Right lobe of liver (tissue), 4 donors: ENCODE measurements at regions not wholly inside any gene's neighbourhood (a gene's known extent, or its start where the extent isn't known, plus 50 kb on each side); places are given as distances from the start of the nearest gene placed in this dataset.

Source experiments
- CTCF ChIP-seq, 4 donors: fragments of 200-600 bp in 3 of 4; fragments of 450-650 bp in 1 of 4; IDR thresholded peaks; one replicate each; pipeline versions ENCODE4 v1.5.1 to v1.8.0; 2016 to 2022; ENCODE audit warnings: antibody characterized with exemption in 4 of 4, mild to moderate bottlenecking in 2 of 4
- POLR2A ChIP-seq: fragments of 450-650 bp; IDR thresholded peaks from one replicate; pipeline ENCODE4 v1.6.1; 2017; ENCODE audit warnings: antibody characterized with exemption, mild to moderate bottlenecking
- donor health status: DM: no; HTN: no; CAD: no.
- donor health status: DM: no; HTN: no; CAD: no.
- donor health status: DM: no; HTN: yes; CAD: no.

GRCh38 chr9:134560206-134560605 lies 81.4 kb upstream of the COL5A1 start:
- TF ChIP-seq CTCF (IDR thresholded peaks at IDR 0.05) = no peak
- TF ChIP-seq POLR2A = no peak
